ENCODE measurements at regions not wholly inside any gene's neighbourhood (a gene's known extent, or its start where the extent isn't known, plus 50 kb on each side); places are given as distances from the start of the nearest gene placed in this dataset.

- DNase-seq (ENCODE audit: insufficient read length, low spot score) (no peak), FAIRE-seq (no peak)
Measured at GRCh38 chr7:41203542-41203941, 499.3 kb downstream of the INHBA start.

DNA sequence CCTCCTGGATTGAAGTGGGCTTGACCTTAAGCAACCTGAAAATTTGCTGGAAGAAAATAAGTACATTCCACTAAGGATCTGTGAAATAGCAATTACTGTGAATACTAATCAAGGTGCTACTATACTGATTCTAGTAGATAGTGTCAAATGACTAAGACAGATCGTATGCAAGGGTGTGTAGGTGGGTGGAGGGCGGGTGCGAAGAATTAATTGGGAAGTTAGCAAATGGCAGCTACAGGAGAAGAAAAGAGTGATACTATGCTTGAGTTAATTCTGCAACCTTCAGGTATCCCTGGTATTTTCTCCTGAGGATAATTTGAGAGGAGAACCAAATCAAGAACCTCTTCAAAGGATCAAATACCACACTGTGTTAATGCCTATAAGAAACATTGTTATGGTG is 501.9 kb downstream of the INHBA start:
- FAIRE-seq (no peak), DNase-seq (ENCODE audit: insufficient read length, low spot score) (no peak)

- FAIRE-seq (no peak), DNase-seq (ENCODE audit: insufficient read length, low spot score) (no peak)
Measured at GRCh38 chr7:41199136-41199535, 503.8 kb downstream of the INHBA start.

DNA sequence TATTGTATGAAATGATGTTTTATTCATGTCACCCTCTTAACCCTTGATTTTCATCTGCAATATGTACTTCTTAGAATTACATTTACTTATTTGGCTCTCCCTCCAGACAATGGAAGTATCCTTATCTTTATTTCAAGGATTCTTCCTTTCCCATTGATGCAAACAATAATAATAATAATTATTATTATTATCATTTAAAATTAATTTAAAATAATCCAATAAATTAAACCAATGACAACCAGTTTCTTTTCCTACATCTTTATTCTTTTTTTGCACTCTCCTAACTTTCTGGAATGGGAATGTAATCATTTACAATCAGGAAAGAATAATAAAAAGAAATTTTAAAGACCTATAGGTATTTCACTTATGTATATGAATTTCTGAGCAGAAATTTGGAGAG is 504.4 kb downstream of the INHBA start:
- FAIRE-seq = no peak
- DNase-seq (ENCODE audit: insufficient read length, low spot score) = no peak

GRCh38 chr7:41197769-41198168 is 505.1 kb downstream of the INHBA start:
- DNase-seq (ENCODE audit: insufficient read length, low spot score) = no peak

GRCh38 chr7:41193738-41194282 is 509.1 kb downstream of the INHBA start:
- no peak for DNase-seq (ENCODE audit: insufficient read length, low spot score)

More at GRCh38 chr7:41197769-41198168, 505.1 kb downstream of the INHBA start:
- no peak for FAIRE-seq

GRCh38 chr7:41190581-41190980 is 512.3 kb downstream of the INHBA start:
- DNase-seq (ENCODE audit: insufficient read length, low spot score) = no peak
- FAIRE-seq = no peak

More at GRCh38 chr7:41193738-41194282, 509.1 kb downstream of the INHBA start:
- FAIRE-seq = no peak

- DNase-seq (ENCODE audit: insufficient read length, low spot score) = no peak
- FAIRE-seq = no peak
Measured at GRCh38 chr7:41189866-41190265, 513.0 kb downstream of the INHBA start.

DNA sequence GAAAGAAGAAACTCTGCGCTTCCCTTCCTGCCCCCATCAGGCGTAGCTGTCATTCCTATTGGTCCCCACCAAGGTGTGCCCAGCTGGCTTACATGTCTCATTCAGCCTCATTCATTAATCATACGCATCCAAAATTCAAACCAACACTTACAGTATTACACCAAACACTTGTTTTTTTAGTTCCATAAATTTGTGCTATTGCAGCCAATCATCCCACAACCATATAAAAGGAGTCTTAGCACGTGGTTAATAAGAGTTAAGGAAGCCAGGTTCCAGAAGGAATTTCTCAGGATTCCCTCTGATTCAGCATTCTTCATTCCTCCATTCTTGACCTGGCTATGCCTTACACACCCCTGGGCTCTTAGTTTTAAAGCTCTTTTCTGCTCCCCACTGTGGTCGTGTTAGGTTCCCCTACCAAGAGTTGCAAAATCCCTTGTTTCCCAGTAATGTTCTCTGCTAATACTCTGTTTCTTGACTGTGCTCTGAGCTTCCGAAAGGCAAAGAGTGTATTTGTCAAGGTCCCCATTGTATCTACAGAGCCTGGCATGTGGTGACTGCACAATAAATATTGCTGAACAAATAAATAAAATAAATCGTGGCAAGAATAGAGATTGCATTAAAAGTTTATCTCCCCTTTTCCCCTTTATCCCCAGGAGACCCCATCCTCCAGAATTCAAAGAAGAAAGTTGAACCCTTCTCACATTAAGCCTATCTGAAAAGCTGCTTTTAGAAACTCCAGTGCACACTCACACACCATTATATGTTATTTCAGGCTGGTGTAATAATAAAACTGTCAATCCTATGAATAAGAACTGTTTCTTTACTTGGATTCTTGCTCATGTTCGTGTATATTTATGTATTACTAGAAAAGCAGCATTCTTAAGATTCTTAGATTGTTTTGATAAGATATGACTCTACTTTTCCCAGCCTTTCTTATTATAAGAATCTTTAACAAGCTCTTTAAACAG is 514.4 kb downstream of the INHBA start:
- DNase-seq (ENCODE audit: insufficient read length, low spot score) = no peak
- no peak for FAIRE-seq

DNA sequence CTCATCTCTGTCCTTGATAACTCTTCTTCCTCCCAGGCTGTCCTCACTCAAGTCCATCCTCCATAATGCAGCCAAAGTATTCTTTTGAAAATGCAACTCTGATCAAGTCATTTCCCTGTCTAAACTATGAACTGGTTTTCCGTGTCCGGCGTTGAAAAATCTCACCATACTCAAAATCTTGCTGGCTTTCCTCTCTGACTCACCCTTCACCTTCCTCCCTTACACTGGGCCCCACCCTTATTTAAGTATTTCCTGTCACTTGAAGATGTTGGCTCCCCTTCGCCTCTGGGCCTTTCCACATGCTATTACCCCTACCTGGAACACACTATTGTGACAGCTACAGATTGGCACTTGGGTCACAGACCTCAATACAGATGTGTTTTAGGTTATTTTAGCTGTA is 515.6 kb downstream of the INHBA start:
- FAIRE-seq = no peak
- DNase-seq (ENCODE audit: insufficient read length, low spot score) = no peak

DNA sequence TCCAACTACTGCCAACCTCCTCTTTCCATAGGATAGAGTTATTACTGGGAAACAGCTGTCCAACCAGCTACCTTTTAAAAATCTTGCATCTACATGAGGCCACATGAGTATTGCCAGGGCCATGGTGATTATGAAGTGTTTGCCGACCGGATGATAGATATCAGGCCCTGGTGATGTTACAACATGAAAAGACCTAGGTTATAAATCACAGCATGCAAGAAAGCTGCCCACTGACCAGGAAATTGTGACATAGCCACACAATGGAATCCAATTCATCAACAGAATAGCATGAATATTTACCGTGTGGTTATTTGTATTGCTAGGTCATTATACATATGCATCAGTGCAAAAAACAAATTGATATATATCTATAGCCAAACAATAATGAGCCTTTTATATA is 517.0 kb downstream of the INHBA start:
- DNase-seq (ENCODE audit: insufficient read length, low spot score) = no peak

DNA sequence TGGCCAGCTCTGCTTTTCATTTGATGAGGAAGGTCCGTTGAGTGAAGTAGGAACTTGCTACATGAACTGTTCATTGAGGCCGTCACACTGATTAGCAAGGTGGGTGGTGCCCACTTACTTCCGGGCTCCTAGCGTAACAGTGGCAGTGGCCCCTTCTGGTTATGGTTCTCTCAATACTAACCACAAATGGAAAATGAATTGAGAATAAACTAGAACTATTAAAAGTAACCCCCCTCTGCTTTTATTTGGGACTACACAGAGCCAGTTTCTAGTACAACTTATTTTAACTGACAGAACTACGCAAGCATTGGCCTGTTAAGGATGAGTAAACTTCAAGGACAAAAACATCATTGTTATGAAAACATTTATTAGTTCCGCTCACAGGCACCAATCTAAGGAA is 519.1 kb downstream of the INHBA start:
- no peak for FAIRE-seq
- no peak for DNase-seq (ENCODE audit: insufficient read length, low spot score)

More for the DNA sequence above, 517.0 kb downstream of the INHBA start:
- no peak for FAIRE-seq

DNA sequence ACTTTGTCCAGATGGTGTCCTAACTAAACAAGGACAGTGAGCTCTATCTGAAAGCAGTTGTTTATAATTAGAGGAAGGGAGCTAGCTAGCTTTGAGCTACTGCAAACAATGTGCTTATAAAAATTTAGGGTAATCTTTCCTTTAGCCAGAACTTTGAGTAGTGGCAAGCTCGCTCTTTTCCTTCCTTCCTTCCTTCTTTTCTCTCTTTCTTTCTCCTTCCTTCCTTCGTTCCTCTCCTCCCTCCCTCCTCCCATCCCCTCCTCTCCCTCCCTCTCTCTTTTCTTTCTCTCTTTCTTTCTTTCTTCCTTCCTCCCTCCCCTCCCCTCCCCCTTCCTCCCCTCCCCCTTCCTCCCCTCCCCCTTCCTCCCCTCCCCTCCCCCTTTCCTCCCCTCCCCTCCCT is 520.1 kb downstream of the INHBA start:
- FAIRE-seq = no peak
- DNase-seq (ENCODE audit: insufficient read length, low spot score) = no peak

GRCh38 chr7:41175435-41175834 is 527.5 kb downstream of the INHBA start:
- no peak for FAIRE-seq
- no peak for DNase-seq (ENCODE audit: insufficient read length, low spot score)

DNA sequence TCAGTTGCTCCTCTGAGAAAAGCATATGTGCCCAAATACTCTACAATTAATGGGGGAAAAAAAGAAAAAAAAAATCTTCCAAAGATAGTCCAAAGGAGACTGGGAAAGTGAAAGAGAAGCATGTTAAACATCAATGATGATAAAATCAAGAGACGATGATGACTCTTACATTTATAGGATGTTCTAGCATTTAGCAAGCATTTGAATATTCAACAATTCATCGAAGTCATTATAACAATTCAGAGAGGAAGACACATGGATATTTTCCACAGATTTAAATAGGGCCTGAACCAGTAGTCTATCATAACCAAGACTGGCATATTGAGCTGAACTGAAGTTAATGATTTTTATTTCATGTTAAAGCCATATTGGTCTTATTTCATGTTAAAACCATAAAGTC is 528.4 kb downstream of the INHBA start:
- FAIRE-seq = no peak
- no peak for DNase-seq (ENCODE audit: insufficient read length, low spot score)

DNA sequence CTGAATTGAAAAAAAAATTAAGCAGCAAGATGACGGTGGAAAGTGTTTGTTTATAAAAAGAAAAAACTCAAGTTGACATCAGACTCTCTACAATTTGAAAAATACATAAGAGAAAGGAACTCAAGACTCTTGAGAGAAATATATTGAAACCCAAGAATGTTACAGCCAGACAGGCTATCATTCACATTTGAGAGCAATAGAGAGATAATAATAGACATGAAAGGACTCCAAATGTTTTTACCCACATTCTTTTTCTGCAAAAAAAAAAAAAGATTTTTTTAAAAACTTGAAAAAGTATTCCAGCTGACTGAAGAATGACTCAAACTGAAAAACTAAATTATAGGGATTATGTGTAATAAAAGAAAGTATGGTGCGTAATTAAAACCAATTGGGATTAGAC is 532.4 kb downstream of the INHBA start:
- no peak for FAIRE-seq

GRCh38 chr7:41169317-41169716 is 533.6 kb downstream of the INHBA start:
- FAIRE-seq (no peak), DNase-seq (ENCODE audit: insufficient read length, low spot score) (no peak)

More for the DNA sequence above, 532.4 kb downstream of the INHBA start:
- no peak for DNase-seq (ENCODE audit: insufficient read length, low spot score)

GRCh38 chr7:41167836-41168235 is 535.1 kb downstream of the INHBA start:
- FAIRE-seq (no peak), DNase-seq (ENCODE audit: insufficient read length, low spot score) (no peak)

DNA sequence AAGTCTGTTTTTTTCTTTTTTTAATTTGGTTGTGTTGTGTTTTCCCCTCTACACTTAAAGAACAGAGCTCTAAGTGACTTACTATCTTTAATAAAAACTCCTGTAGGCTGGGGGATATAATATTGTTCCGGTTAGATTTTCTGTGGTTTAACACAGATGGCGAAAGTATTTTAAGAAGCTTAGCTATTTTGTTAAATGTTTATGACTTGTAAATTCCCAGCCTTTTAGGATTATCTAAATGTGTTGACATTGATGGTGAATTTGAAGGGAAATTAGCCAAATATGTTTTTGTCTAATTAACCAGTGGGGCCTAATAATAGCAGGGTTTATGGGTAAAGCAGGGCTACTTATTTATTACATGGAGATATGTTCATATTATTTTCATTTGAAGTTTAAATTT is 538.5 kb downstream of the INHBA start:
- no peak for DNase-seq (ENCODE audit: insufficient read length, low spot score)
- no peak for FAIRE-seq

- FAIRE-seq (no peak), DNase-seq (ENCODE audit: insufficient read length, low spot score) (no peak)
Measured at GRCh38 chr7:41163991-41164390, 538.9 kb downstream of the INHBA start.

- FAIRE-seq = no peak
Measured at GRCh38 chr7:41162612-41163011, 540.3 kb downstream of the INHBA start.

DNA sequence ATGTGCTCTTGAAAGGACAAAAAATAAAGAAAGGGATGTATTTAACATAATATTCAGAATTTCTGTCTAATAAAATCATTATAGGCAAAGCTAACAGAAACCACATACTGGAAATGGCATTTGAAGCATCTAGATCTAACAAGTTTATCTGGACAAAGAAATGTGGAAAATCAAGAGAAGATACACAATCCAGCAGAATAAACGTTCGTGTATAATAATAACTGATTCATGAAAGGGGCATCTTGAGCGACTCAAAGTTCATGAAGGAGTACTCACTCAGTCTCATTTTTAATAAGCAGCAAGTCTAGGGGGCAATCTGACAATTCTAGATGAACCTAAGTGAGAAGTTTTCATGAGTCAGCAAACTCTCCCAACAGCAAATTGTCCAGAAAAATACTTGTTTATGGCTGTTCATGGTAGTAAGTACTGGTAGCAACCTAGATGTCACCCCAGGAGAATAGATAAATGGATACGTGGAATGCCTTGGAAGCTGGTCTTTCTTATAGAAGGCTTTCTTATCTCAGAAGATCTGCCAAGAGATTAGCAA is 541.8 kb downstream of the INHBA start:
- no peak for FAIRE-seq
- no peak for DNase-seq (ENCODE audit: insufficient read length, low spot score)

More at GRCh38 chr7:41162612-41163011, 540.3 kb downstream of the INHBA start:
- DNase-seq (ENCODE audit: insufficient read length, low spot score) = no peak
